ENCODE measurements at regions not wholly inside any gene's neighbourhood (a gene's known extent, or its start where the extent isn't known, plus 50 kb on each side); places are given as distances from the start of the nearest gene placed in this dataset.

DNA sequence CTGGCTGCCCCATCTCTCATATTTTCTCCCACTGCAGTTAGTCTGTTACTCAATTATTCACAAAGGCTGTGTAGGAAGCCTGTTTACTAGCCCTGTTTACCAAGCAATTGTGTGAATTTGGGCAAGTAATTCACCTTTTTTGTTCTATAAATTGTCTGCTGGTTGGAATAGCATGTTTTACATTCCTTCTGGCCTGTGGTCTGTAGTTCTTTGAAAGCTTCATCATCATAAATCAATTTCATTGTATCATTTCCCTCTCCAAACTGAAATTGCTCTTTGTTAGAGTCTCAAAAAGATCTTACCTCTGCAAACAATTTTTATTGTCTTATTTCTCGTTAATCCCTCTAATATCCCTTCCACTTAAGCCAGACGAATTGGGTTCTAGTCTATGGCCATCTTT lies 1059.5 kb upstream of the ADGRL4 start:
- TF ChIP-seq, protein P1, sequence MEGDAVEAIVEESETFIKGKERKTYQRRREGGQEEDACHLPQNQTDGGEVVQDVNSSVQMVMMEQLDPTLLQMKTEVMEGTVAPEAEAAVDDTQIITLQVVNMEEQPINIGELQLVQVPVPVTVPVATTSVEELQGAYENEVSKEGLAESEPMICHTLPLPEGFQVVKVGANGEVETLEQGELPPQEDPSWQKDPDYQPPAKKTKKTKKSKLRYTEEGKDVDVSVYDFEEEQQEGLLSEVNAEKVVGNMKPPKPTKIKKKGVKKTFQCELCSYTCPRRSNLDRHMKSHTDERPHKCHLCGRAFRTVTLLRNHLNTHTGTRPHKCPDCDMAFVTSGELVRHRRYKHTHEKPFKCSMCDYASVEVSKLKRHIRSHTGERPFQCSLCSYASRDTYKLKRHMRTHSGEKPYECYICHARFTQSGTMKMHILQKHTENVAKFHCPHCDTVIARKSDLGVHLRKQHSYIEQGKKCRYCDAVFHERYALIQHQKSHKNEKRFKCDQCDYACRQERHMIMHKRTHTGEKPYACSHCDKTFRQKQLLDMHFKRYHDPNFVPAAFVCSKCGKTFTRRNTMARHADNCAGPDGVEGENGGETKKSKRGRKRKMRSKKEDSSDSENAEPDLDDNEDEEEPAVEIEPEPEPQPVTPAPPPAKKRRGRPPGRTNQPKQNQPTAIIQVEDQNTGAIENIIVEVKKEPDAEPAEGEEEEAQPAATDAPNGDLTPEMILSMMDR (conservative IDR thresholded peaks at IDR 0.05; ENCODE audit: low read length): no peak
- TF ChIP-seq EZH2phosphoT487 (IDR thresholded peaks at IDR 0.05; ENCODE audit: borderline replicate concordance, low read depth, low read length): no peak
